Choroid plexus epithelial cell (primary cell): ENCODE measurements at regions not wholly inside any gene's neighbourhood (a gene's known extent, or its start where the extent isn't known, plus 50 kb on each side); places are given as distances from the start of the nearest gene placed in this dataset.

Experiments used
- DNase-seq: peaks from one replicate; pipeline ENCODE4 v3.0.0-alpha.2; 2010; ENCODE audit warnings: low read depth
- H3K4me3 ChIP-seq: 2 replicates; pipeline ENCODE4 v1.5.1; 2011; ENCODE audit warnings: low read depth, mild to moderate bottlenecking, control low read depth, low read length, moderate library complexity
- TF ChIP-seq, protein P1 (sequence below): conservative IDR thresholded peaks from 2 replicates; pipeline ENCODE4 v1.5.1; 2011; ENCODE audit warnings: low read depth, mild to moderate bottlenecking, control low read depth, inconsistent platforms, low read length, moderate library complexity

DNA sequence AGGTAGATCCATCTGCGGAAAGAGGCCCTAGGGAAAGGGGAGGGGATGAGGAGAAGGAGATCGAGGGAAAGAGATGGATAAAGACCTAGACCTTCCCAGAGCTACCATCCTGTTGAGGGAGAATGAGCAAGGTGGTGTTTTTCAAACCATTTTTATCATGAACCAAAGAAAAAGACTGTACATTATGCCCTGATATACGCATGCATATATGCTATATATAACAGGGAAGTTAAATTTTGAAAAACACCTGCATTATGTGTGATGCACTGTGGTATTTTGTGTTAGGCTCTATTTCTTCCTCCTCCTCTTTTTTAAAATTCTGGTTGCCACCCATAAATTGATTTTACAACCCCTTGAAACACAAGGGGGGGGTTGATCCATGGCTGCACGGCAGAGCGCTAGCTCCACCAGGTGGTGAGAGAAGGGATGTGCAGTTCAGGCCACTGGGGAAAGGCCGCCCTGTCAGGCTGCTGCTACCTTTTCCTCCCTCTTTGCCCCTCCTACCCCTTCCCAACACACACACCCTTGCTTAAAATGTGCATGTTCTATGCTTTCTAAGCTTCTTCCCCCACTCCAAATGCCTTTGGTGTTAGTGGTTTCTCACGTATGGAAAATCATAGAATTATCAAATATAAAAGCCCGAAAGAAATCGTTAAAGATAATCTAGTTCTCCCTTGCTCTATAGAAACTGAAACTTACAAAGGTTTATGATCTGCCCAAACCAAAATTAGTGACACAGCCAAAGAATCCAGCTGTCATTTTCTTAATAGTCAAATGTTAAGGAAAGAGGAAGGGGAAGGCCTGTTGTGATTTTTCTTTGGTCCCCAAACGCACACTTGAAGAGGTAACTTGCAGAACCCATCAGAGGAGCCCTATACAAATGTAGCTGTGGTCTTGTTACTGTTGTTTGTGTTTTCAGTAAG lies 262.0 kb upstream of the UMPS start:
- TF ChIP-seq, protein P1, sequence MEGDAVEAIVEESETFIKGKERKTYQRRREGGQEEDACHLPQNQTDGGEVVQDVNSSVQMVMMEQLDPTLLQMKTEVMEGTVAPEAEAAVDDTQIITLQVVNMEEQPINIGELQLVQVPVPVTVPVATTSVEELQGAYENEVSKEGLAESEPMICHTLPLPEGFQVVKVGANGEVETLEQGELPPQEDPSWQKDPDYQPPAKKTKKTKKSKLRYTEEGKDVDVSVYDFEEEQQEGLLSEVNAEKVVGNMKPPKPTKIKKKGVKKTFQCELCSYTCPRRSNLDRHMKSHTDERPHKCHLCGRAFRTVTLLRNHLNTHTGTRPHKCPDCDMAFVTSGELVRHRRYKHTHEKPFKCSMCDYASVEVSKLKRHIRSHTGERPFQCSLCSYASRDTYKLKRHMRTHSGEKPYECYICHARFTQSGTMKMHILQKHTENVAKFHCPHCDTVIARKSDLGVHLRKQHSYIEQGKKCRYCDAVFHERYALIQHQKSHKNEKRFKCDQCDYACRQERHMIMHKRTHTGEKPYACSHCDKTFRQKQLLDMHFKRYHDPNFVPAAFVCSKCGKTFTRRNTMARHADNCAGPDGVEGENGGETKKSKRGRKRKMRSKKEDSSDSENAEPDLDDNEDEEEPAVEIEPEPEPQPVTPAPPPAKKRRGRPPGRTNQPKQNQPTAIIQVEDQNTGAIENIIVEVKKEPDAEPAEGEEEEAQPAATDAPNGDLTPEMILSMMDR = peak; percentile 99
- H3K4me3 ChIP-seq = no peak overlapping the region
- peak; percentile 59 for DNase-seq

DNA sequence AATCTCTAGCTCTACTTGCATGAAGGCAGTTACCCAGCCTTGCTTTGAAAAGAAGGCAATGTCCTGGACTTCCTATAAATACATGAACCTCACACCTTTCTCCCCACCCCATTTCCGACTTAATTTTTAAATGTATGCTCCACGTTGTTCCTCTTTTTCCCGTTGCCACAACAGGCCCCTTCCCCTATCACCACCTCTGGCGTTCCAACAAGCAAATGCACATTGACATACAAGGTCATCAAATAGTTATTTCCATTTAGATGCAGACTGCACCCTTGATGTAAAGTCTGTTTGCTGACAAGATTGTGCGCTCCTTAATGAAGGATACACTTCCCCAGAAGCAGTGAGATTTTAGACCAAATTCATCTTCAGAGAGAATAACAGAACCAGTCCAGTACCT lies 260.7 kb upstream of the UMPS start:
- DNase-seq = no peak
- no peak overlapping the region for H3K4me3 ChIP-seq
- TF ChIP-seq, protein P1 = no peak

DNA sequence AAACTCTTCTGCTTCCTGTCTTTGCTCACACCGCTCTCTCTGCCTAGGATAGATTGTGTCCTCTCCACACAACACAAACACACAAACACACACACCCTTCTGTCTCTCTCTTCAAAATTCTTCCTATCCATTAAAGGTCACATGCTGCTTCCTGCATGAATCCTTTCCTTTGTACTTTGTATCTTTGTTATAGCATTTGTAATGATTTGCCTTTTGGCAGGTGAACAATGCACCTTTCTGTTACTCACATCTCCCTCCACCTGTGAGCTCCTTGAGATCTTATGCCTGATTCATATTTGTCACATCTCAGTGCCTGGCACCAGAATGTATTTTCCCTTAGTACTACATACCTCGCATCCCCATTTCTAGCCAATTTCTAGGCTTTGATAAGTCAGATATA lies 251.4 kb upstream of the UMPS start:
- no peak for DNase-seq
- H3K4me3 ChIP-seq = no peak overlapping the region
- TF ChIP-seq, protein P1 = no peak

DNA sequence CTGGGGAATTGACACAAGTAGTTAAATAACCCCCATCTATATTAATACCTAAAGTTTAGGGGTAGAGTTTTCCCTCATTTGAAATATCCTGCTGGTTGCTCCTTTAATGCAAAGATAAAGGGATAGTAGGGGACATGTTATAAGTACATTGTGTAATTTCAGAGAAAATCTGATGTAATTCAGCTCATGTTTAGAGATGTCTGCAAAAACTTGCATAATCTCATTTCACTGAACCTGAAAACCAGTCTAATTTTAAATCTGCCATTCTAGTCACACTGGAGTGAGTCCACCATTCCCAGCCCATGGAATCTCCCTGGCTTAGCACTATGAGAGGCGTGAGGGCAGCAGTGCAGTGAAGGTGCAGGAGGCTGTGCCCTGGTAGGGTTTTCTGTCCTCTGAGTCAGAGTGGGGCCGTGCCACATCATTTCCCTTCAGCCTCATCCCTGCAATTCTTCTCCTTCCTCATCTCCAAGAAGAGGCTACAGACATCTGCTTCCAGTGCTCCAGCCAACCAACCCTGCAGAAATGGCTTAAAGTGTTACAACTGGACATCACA lies 246.3 kb upstream of the UMPS start:
- peak; percentile 10 for DNase-seq
- no peak overlapping the region for H3K4me3 ChIP-seq
- TF ChIP-seq, protein P1 = no peak

DNA sequence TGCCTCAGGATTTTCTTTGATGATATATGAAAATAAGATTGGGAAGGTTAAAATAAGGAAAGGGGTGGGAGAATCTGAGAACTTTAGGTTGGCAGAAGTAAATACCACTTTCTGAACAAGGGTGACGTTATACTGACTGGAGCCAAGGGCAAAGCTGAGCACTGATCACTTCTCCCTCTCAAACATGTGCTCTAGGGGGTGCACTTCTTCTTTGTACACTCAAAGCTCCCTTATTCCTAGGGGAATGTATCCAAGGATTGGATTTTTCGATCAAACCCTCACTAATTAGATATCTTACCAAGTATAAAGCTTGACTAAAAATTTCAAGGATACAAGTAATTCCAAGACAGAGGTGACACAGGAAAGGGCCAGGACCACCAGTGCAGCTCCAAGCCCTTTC lies 243.9 kb upstream of the UMPS start:
- TF ChIP-seq, protein P1 = no peak
- H3K4me3 ChIP-seq = no peak overlapping the region
- DNase-seq = peak; percentile 2

DNA sequence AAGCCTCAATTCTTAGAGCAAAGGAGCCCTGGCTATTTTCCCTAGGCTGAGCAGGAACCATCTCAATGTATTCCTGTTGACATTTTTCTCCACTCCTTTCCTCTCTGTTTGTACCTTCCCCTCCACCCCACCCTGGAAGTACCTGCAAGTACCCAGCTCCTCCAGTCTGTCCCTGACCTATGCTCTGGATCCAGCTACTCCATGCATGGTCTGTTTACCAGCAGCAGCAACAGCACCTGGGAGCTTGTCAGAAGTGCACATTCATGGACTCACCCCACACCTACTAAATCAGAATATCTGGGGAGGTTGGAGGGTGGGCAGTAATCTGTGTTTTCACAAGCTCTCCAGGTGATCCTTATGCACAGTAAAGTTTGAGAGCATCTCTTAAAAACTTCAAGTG lies 240.7 kb upstream of the UMPS start:
- no peak overlapping the region for H3K4me3 ChIP-seq
- TF ChIP-seq, protein P1 = no peak
- no peak for DNase-seq
